Neural cell (in vitro differentiated cells): ENCODE measurements at regions not wholly inside any gene's neighbourhood (a gene's known extent, or its start where the extent isn't known, plus 50 kb on each side); places are given as distances from the start of the nearest gene placed in this dataset.

Experiments used
- CTCF ChIP-seq: fragments of 450-650 bp; IDR thresholded peaks from 2 replicates; pipeline ENCODE4 v1.5.1; 2014; ENCODE audit warnings: antibody characterized with exemption, mild to moderate bottlenecking, moderate library complexity; ENCODE audit not compliant: poor library complexity, severe bottlenecking
- EP300 ChIP-seq: fragments of 450-650 bp; conservative IDR thresholded peaks from 2 replicates; pipeline ENCODE4 v1.6.1; 2014; ENCODE audit warnings: antibody characterized with exemption, mild to moderate bottlenecking, moderate library complexity; ENCODE audit not compliant: poor library complexity, severe bottlenecking
- POLR2AphosphoS5 ChIP-seq: IDR thresholded peaks from 2 replicates; pipeline ENCODE4 v1.6.1; 2012
- RAD21 ChIP-seq: fragments of 450-650 bp; conservative IDR thresholded peaks from 2 replicates; pipeline ENCODE4 v1.6.1; 2014; ENCODE audit warnings: antibody characterized with exemption, mild to moderate bottlenecking, moderate library complexity
- SMC3 ChIP-seq: fragments of 450-650 bp; conservative IDR thresholded peaks from 2 replicates; pipeline ENCODE4 v1.6.1; 2014; ENCODE audit warnings: antibody characterized with exemption, mild to moderate bottlenecking, moderate library complexity; ENCODE audit not compliant: poor library complexity
- TAF1 ChIP-seq: IDR thresholded peaks from 2 replicates; pipeline ENCODE4 v1.6.1; 2012; ENCODE audit warnings: low read depth

GRCh38 chr5:113686599-113686998 is 173.1 kb downstream of the YTHDC2 start:
- TF ChIP-seq CTCF (no peak), TAF1 (no peak), EP300 (no peak), POLR2AphosphoS5 (no peak), RAD21 (no peak), SMC3 (no peak)
